ENCODE measurements at regions not wholly inside any gene's neighbourhood (a gene's known extent, or its start where the extent isn't known, plus 50 kb on each side); places are given as distances from the start of the nearest gene placed in this dataset.

DNA sequence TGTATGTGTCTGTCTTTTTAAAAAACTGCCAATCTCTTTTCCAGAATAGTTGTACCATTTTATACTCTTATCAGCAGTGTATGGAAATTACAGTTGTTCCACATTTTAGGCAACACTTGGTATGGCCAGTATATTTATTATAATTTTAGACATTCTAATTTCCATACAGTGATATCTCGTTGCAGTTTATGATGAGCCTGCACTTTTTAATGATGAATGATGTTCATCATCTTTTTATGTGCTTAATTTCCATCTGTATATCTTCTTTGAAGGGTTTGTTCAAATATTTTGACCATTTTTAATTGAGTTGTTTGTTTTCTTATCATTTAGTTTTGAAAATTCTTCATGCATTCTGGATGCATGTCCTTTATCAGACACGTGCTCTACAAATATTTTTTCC is 57.0 kb upstream of the UBE2E2 start:
- Histone ChIP-seq H3K79me2 (ENCODE audit: insufficient read depth) (no peaks in the 10 kb centered on the region), H3K36me3 (replicated peaks in 1 of 2; ENCODE audit: control insufficient read depth in 1 of 2, insufficient read depth in 2 of 2, low read length in 1 of 2) (no peaks in the 10 kb centered on the region), H3K27me3 (ENCODE audit: insufficient read depth) (no peaks in the 10 kb centered on the region), H3K9me2 (no peaks in the 10 kb centered on the region), H3K4me3 (ENCODE audit: low read depth in 2 of 2, low read length in 1 of 2) (no peak overlapping the region), H3K4me2 (no peak overlapping the region), H3K9me3 (no peaks in the 10 kb centered on the region), H3K27ac (ENCODE audit: low read depth in 2 of 2, low read length in 1 of 2) (no peak overlapping the region), H3K4me1 (ENCODE audit: control insufficient read depth in 1 of 2, insufficient read depth in 2 of 2, low read depth in 1 of 2, low read length in 1 of 2) (no peaks in the 10 kb centered on the region), H3F3A (replicated peaks; ENCODE audit: insufficient read depth) (no peaks in the 10 kb centered on the region), H4K20me1 (ENCODE audit: insufficient read depth) (no peaks in the 10 kb centered on the region), H3K9ac (no peak overlapping the region), H2AFZ (ENCODE audit: low read depth) (no peak overlapping the region)
- WGBS (ENCODE audit: low lambda C conversion rate), result 56% methylated on average over 2 of the region's 2 CpGs
- no peak for TF ChIP-seq TEAD4 (IDR thresholded peaks at IDR 0.05; ENCODE audit: borderline replicate concordance, insufficient read depth)
- TF ChIP-seq MXI1 (IDR thresholded peaks at IDR 0.05; ENCODE audit: low read depth, low read length), result no peak
- ChIA-PET POLR2A (no interaction called here), CTCF (no interaction called here)
- DNase-seq, result no peak

DNA sequence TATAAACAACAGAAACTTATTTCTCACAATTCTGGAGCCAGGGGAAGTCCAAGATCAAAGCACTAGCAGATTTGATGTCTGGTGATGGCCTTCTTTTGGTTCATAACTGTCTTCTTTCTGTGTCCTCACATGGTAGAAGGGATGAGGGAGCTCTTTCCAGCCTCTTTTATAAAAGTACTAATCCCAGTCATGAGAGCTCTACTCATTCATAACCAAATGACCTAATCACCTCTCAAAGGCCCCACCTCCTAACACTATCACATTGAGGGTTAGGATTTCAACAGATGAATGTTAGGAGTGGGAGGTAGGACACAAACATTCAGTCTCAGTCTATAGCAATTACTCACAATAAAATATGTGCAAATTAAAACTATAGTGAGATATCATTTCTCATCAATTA is 50.1 kb upstream of the UBE2E2 start:
- CTCF ChIA-PET, result no interaction called here
- no peak overlapping the region for H3K4me2 ChIP-seq
- H3K9me2 ChIP-seq, result no peaks in the 10 kb centered on the region
- no peak overlapping the region for H3K9ac ChIP-seq
- H3K79me2 ChIP-seq (ENCODE audit: insufficient read depth), result no peaks in the 10 kb centered on the region
- no peaks in the 10 kb centered on the region for H4K20me1 ChIP-seq (ENCODE audit: insufficient read depth)
- no peaks in the 10 kb centered on the region for H3F3A ChIP-seq (replicated peaks; ENCODE audit: insufficient read depth)
- no peaks in the 10 kb centered on the region for H3K4me1 ChIP-seq (ENCODE audit: control insufficient read depth in 1 of 2, insufficient read depth in 2 of 2, low read depth in 1 of 2, low read length in 1 of 2)
- H2AFZ ChIP-seq (ENCODE audit: low read depth), result no peak overlapping the region
- POLR2A ChIA-PET, result no interaction called here
- no peak overlapping the region for H3K4me3 ChIP-seq (ENCODE audit: low read depth in 2 of 2, low read length in 1 of 2)
- TF ChIP-seq, protein P1, sequence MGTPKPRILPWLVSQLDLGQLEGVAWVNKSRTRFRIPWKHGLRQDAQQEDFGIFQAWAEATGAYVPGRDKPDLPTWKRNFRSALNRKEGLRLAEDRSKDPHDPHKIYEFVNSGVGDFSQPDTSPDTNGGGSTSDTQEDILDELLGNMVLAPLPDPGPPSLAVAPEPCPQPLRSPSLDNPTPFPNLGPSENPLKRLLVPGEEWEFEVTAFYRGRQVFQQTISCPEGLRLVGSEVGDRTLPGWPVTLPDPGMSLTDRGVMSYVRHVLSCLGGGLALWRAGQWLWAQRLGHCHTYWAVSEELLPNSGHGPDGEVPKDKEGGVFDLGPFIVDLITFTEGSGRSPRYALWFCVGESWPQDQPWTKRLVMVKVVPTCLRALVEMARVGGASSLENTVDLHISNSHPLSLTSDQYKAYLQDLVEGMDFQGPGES (IDR thresholded peaks at IDR 0.05; ENCODE audit: low read depth, low read length), result no peak
- TF ChIP-seq EZH2phosphoT487 (IDR thresholded peaks at IDR 0.05; ENCODE audit: borderline replicate concordance, low read depth), result no peak
- TF ChIP-seq RAD21 (IDR thresholded peaks at IDR 0.05; ENCODE audit: low read length), result no peak
- no peak for TF ChIP-seq FOXJ3 (CRISPR knock-in tag; IDR thresholded peaks at IDR 0.05)
- no peak for TF ChIP-seq NFIC (IDR thresholded peaks at IDR 0.05; ENCODE audit: borderline replicate concordance)
- no peak for TF ChIP-seq RCOR1 (IDR thresholded peaks at IDR 0.05; ENCODE audit: low read length)
- TF ChIP-seq SMC3 (IDR thresholded peaks at IDR 0.05; ENCODE audit: low read depth, low read length), result no peak
- TF ChIP-seq, protein P2, sequence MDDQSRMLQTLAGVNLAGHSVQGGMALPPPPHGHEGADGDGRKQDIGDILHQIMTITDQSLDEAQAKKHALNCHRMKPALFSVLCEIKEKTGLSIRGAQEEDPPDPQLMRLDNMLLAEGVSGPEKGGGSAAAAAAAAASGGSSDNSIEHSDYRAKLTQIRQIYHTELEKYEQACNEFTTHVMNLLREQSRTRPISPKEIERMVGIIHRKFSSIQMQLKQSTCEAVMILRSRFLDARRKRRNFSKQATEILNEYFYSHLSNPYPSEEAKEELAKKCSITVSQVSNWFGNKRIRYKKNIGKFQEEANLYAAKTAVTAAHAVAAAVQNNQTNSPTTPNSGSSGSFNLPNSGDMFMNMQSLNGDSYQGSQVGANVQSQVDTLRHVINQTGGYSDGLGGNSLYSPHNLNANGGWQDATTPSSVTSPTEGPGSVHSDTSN (IDR thresholded peaks at IDR 0.05), result no peak
- TF ChIP-seq ELF1 (IDR thresholded peaks at IDR 0.05), result no peak
- no peak for TF ChIP-seq EP300 (IDR thresholded peaks at IDR 0.05; ENCODE audit: borderline replicate concordance in 1 of 2, low read depth in 1 of 2, low read length in 1 of 2)
- TF ChIP-seq CHD2 (IDR thresholded peaks at IDR 0.05; ENCODE audit: low read length, partially characterized antibody), result no peak
- DNase-seq, result no peak
- H3K9me3 ChIP-seq, result 0 out of 2 replicates have a peak, but pooled peaks cover 4% of the 10 kb centered on the region
- no peak overlapping the region for H3K27ac ChIP-seq (ENCODE audit: low read depth in 2 of 2, low read length in 1 of 2)
- H3K36me3 ChIP-seq (replicated peaks in 1 of 2; ENCODE audit: control insufficient read depth in 1 of 2, insufficient read depth in 2 of 2, low read length in 1 of 2), result no peaks in the 10 kb centered on the region
- no peaks in the 10 kb centered on the region for H3K27me3 ChIP-seq (ENCODE audit: insufficient read depth)

All from SK-N-SH (cell line).